ENCODE measurements at regions not wholly inside any gene's neighbourhood (a gene's known extent, or its start where the extent isn't known, plus 50 kb on each side); places are given as distances from the start of the nearest gene placed in this dataset.

DNA sequence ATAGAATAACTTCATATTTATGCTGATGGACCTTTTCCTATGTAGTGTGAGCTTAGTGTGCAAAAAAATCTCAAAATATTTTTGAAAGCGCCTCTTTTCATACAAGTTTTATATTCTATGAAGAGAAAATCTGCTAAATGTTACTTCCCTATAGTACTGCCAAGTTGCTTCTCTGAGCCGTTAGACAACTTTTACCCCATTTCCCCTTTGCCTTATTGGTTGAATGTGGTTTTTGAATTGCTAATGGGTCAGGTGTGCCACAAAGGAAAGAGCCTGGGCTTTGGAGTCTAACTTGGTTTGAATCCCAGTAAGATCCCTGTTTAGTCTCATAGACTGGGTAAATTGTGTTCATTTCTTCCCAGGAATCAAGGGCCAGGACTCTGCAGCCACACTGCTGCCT lies 261.5 kb downstream of the SNX10 start:
- TF ChIP-seq, protein P1, sequence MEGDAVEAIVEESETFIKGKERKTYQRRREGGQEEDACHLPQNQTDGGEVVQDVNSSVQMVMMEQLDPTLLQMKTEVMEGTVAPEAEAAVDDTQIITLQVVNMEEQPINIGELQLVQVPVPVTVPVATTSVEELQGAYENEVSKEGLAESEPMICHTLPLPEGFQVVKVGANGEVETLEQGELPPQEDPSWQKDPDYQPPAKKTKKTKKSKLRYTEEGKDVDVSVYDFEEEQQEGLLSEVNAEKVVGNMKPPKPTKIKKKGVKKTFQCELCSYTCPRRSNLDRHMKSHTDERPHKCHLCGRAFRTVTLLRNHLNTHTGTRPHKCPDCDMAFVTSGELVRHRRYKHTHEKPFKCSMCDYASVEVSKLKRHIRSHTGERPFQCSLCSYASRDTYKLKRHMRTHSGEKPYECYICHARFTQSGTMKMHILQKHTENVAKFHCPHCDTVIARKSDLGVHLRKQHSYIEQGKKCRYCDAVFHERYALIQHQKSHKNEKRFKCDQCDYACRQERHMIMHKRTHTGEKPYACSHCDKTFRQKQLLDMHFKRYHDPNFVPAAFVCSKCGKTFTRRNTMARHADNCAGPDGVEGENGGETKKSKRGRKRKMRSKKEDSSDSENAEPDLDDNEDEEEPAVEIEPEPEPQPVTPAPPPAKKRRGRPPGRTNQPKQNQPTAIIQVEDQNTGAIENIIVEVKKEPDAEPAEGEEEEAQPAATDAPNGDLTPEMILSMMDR (IDR thresholded peaks at IDR 0.05), result no peak
- TF ChIP-seq POLR2A (IDR thresholded peaks at IDR 0.05), result no peak
- TF ChIP-seq POLR2AphosphoS5 (IDR thresholded peaks at IDR 0.05), result no peak

All from stomach (tissue), 4 donors.